Activated T-helper 1 cell treated with anti-CD3 and anti-CD28 coated beads, Interleukin-12 subunit alpha, Interleukin-12 subunit beta, Interleukin-2, Interleukin-4 antibody, amounts not matched to agents 30 ng/mL and 10 ng/mL and 1 ng/mL, durations not matched to agents 14 hours and 24 hours and 36 hours (primary cell): ENCODE measurements at regions not wholly inside any gene's neighbourhood (a gene's known extent, or its start where the extent isn't known, plus 50 kb on each side); places are given as distances from the start of the nearest gene placed in this dataset.

Source experiments
- DNase-seq: peaks from one replicate; pipeline ENCODE4 v3.0.0; 2021; ENCODE audit warnings: low spot score
- H3K27ac Mint-ChIP-seq: one replicate; pipeline ENCODE4 v1.8.0; 2021; ENCODE audit warnings: mild to moderate bottlenecking, mixed read lengths
- H3K27me3 Mint-ChIP-seq: one replicate; pipeline ENCODE4 v1.8.0; 2022; ENCODE audit warnings: mild to moderate bottlenecking, moderate library complexity, mixed read lengths; ENCODE audit not compliant: insufficient read depth
- H3K36me3 Mint-ChIP-seq: one replicate; pipeline ENCODE4 v1.8.0; 2021; ENCODE audit warnings: low read depth, mixed read lengths
- H3K4me1 Mint-ChIP-seq: one replicate; pipeline ENCODE4 v1.8.0; 2021; ENCODE audit warnings: low read depth, mixed read lengths
- H3K4me3 Mint-ChIP-seq: one replicate; pipeline ENCODE4 v1.8.0; 2021; ENCODE audit warnings: mild to moderate bottlenecking, moderate library complexity, mixed read lengths
- H3K9me3 Mint-ChIP-seq: one replicate; pipeline ENCODE4 v1.8.0; 2021; ENCODE audit warnings: mixed read lengths
- intact Hi-C: fragments of 100-400 bp; cut with micrococcal nuclease; formaldehyde crosslinking; loops from one replicate; pipeline ENCODE4 v1.15.1; 2024

DNA sequence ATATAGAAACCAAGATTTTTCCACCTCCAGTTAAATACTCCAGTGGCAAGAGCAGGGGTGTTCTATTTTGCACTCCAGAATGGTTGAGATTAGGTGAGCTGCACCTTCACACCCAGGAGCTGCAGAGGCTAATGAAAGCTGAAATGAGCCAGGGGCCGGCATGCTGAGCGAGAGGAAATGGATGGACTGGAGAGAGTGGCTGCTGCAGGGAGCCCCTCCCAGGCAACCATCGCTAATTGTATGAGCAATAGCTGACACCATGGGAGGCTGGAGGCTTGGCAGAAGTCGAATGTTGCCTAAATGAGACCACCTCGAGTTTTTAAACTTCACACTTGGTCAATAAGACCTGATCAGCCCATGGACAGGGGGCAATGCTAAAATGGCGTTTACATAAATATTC is 301.8 kb upstream of the TMPO start:
- Mint-ChIP-seq H3K4me3 (no peak overlapping the region), H3K27ac (no peak overlapping the region), H3K27me3 (no peaks in the 10 kb centered on the region), H3K36me3 (no peaks in the 10 kb centered on the region), H3K9me3 (no peaks in the 10 kb centered on the region), H3K4me1 (no peaks in the 10 kb centered on the region)
- intact Hi-C loops, result no loop called here
- DNase-seq, result no peak

DNA sequence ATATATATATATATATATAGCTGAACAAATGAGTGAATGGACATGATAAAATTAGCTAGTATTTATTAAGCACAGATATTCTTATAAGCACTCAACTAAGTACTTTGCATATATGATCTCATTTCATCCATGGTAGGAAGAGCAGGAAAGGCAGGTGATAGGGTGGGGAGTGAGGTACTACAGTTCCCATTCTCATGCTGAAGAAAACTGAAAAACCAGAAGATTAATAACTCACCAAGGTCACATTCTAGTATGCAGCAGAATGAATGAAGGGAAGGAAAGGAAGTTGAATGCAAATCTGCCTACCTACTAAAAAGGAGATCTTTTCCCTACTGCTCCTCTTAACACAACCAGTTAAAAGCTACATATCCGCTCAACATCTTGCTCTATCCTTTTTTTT is 298.1 kb upstream of the TMPO start:
- Mint-ChIP-seq H3K9me3 (no peaks in the 10 kb centered on the region), H3K27me3 (no peaks in the 10 kb centered on the region)
- intact Hi-C loops, result no loop called here

DNA sequence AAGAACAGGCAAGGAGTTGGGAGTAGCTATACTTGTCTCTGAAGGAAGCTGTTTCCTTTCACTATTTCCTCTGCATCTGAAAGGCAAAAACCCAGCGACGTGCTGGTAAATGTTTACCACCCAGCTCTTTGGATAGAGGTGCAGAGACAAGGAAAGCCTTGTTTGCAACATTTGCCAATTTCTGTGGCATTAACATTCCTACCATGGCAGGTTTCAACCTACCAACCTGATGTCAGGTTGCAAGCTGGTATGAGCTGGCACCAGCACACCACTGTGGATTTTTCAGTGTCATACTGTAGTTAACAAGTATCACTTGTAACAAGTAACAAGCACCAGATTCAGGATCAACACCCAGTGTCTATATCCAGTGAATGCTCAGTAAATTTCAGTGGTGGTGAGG is 294.8 kb upstream of the TMPO start:
- DNase-seq, result no peak
- no peaks in the 10 kb centered on the region for H3K27me3 Mint-ChIP-seq
- intact Hi-C loops, result no loop called here
- H3K9me3 Mint-ChIP-seq, result no peaks in the 10 kb centered on the region
- H3K4me1 Mint-ChIP-seq, result no peaks in the 10 kb centered on the region
- no peak overlapping the region for H3K27ac Mint-ChIP-seq
- H3K4me3 Mint-ChIP-seq, result no peak overlapping the region
- no peaks in the 10 kb centered on the region for H3K36me3 Mint-ChIP-seq

More for the DNA sequence above, 298.1 kb upstream of the TMPO start:
- H3K27ac Mint-ChIP-seq, result no peak overlapping the region
- no peaks in the 10 kb centered on the region for H3K36me3 Mint-ChIP-seq
- no peaks in the 10 kb centered on the region for H3K4me1 Mint-ChIP-seq
- DNase-seq, result no peak
- H3K4me3 Mint-ChIP-seq, result no peak overlapping the region

DNA sequence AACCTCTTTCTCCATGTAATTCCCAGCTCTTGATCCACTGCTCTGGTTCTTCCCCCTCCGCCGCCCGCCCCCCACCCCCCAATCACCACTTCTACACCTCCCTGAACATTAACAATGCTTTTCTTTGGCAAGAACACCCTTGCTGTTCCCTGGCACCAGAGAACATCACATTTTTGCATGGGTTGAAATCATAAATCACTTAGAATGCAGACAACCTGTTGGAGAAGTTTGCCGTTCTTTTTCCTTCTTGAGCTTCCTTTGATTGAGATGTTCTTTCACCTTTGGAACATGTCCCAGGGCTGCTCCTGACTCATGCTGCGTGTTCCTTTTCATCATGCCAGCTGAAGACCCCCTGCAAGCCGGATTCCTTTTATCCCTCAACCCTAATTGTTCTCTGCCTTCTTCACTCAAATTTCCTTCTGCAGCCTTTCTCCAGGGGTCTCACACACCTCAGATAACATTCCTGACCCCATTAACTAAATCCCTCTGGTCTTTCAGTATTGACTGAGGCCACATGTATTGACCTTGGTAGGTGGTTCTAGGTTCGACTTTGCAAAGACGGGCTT is 294.1 kb upstream of the TMPO start:
- Mint-ChIP-seq H3K36me3 (no peaks in the 10 kb centered on the region), H3K4me3 (no peak overlapping the region), H3K27ac (no peak overlapping the region), H3K4me1 (no peaks in the 10 kb centered on the region), H3K27me3 (no peaks in the 10 kb centered on the region), H3K9me3 (no peaks in the 10 kb centered on the region)
- no peak for DNase-seq
- intact Hi-C loops, result no loop called here

DNA sequence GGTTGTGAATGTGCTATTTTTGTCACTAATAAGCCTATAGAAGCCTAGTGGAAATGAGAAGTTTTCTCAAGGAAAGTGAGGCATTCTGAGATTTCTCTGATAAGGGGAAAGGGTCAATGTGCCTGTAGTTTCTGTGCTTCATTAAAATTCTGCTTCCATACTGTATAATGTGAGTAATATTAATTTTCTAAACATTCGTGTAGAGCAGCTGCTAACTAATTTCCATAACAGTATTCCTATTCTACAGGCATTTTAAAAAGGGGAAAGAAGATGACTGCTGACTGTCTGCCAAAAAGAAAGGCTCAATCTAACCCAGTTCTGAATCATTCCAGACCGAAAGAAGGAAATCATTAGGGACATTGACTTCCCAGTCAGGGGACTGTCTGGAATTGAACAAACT is 293.3 kb upstream of the TMPO start:
- no peak overlapping the region for H3K4me3 Mint-ChIP-seq
- H3K4me1 Mint-ChIP-seq, result no peaks in the 10 kb centered on the region
- no peaks in the 10 kb centered on the region for H3K36me3 Mint-ChIP-seq
- no peak for DNase-seq
- no peaks in the 10 kb centered on the region for H3K27me3 Mint-ChIP-seq
- intact Hi-C loops, result no loop called here
- H3K9me3 Mint-ChIP-seq, result no peaks in the 10 kb centered on the region
- no peak overlapping the region for H3K27ac Mint-ChIP-seq

DNA sequence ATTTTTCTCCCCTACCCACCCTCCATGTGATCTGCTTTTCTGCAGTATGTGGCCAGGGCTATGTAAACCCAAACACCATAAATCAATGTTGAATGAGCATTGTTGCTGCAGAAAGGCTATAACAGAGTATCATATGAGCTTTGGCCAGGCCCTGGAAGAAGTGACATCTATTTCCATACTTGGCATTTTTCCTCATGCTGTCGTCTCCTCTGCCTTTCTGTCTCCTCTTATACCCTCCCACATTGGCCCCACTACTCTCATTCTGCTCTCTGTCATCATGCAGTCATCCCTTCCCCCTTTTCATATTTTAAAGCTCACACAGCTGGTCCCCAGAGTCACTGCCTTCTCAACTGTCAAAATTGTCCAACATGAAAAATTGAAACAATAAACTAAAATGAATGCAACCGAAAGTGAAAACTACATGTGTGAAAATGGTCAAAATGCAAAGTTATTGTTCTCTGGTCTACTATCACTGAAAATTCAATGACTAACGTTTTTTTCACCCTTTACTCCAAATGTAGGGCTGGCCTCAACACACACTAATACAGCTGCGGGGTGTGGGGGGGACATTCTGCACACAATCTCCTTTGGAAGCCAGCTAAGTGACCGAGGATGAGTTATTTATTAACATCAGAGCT is 290.7 kb upstream of the TMPO start:
- intact Hi-C loops, result no loop called here
- no peak for DNase-seq
- H3K4me1 Mint-ChIP-seq, result no peaks in the 10 kb centered on the region
- no peak overlapping the region for H3K27ac Mint-ChIP-seq
- H3K4me3 Mint-ChIP-seq, result no peak overlapping the region
- peaks cover 1% of the 10 kb centered on the region for H3K27me3 Mint-ChIP-seq
- H3K36me3 Mint-ChIP-seq, result no peaks in the 10 kb centered on the region
- no peaks in the 10 kb centered on the region for H3K9me3 Mint-ChIP-seq

DNA sequence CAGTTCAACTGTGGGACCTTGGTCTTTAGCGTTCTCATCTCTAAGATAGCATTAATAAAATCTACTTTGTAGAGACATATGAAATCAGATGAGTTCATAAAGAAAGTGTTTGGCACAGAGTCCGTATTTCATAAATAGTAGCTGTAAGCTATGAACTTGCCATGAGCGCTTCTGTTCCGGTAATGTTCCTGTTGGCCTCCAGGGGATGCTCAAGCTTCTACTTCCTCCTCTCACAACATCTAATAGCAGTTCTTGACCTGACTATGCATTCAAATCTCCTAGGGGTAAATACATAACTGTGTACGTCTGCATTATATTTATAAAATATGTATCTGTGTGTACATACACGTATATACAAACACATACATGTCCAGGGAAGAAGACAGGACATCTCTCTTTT is 288.2 kb upstream of the TMPO start:
- Mint-ChIP-seq H3K27me3 (peaks cover 6% of the 10 kb centered on the region), H3K9me3 (no peaks in the 10 kb centered on the region), H3K36me3 (no peaks in the 10 kb centered on the region), H3K4me1 (no peaks in the 10 kb centered on the region), H3K27ac (no peak overlapping the region), H3K4me3 (no peak overlapping the region)
- DNase-seq, result no peak
- intact Hi-C loops, result loop anchor here (1.0 to 2.0 kb wide), 2 partner anchors 146 to 170 kb away; no protein-coding TSS in a partner anchor

DNA sequence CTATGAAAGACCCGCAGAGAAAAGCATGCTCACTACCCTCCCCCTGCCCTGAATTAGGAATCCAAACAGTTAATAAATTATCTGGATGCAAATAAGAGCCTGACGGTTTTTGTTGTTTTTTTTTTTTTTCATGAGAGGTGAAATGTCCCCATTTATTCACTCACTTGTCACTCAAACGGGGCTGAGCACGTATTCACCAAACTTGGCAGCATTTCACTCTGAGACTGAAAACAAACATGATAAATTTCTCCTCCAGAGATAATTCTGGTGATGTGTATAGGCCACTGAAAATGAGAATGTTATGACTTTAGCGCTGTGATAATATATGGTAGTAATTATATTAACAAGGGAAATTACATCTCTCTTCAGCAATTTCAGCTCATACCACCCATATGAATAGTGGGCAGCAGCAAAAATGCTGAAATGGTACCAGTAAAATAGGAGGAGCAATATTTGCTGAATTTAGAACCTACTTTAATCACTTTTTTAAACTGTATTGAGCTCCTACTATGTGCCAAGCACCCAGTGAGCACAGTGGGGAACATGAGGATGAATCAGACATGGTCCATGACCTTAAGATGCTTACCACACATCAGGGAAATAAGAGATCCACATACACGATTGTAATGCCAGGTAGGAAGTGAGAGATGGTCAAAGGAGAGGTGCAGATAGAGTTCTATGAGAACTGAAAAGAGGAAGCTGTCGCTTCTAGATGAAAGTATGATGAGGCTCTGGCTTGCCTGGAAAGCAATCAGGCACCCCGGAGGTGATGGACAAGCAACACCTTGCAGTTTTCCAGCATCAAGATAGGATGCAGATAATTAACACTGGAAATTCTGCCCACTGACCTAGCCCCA is 286.5 kb upstream of the TMPO start:
- Mint-ChIP-seq H3K4me1 (no peaks in the 10 kb centered on the region), H3K4me3 (no peak overlapping the region), H3K9me3 (no peaks in the 10 kb centered on the region), H3K36me3 (no peaks in the 10 kb centered on the region), H3K27ac (no peak overlapping the region), H3K27me3 (peaks cover 6% of the 10 kb centered on the region)
- DNase-seq, result no peak
- intact Hi-C loops, result no loop called here

DNA sequence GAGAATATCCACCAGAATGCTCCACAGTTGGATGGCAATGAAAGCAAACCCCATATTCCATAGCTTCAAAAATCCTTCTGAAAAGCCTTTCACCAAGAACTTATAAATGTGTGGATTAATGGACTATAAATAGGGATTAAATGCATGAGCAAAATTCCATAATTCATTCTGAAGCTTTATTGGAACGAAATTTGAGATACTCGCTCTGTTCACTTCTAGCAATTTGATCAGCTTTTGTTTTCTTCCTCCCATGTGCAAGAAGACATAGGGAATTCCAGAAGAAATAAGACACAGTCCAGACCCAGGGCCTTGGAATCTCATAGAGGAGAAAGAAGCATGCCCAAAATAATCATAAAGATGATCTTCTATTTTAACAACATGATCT is 285.9 kb upstream of the TMPO start:
- DNase-seq, result no peak
- Mint-ChIP-seq H3K36me3 (no peaks in the 10 kb centered on the region), H3K9me3 (no peaks in the 10 kb centered on the region), H3K4me3 (no peak overlapping the region), H3K27me3 (peaks cover 6% of the 10 kb centered on the region), H3K4me1 (no peaks in the 10 kb centered on the region), H3K27ac (no peak overlapping the region)
- intact Hi-C loops, result no loop called here

DNA sequence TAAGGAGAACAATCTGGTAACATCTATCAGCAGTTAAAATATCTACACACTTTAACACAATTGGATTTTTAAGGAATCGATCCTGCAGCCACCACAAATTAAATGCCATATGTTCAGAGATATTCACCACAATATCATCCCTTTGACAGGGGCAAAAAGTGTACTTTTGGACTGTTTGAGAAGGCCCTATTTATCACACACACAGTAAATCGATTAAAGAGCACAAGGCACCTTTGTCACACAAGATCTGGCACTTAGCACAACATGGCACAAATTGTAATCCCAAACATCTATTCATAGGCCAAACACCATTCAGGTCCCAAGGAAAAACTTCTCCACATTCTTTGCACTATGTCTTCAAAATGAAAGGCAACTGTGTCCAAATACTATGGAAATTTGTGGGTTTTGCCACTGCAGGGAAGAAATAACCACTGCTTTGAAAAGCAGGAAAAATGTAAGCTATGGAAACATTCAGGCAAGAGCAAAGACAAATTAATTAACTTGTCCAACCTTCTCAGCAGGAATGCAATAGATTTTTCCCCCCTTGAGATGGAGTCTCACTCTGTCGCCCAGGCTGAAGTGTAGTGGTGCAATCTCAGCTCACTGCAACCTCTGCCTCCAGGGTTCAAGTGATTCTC is 282.5 kb upstream of the TMPO start:
- H3K4me3 Mint-ChIP-seq, result no peak overlapping the region
- H3K27me3 Mint-ChIP-seq, result peaks cover 8% of the 10 kb centered on the region
- H3K27ac Mint-ChIP-seq, result no peak overlapping the region
- no peaks in the 10 kb centered on the region for H3K36me3 Mint-ChIP-seq
- intact Hi-C loops, result no loop called here
- H3K9me3 Mint-ChIP-seq, result no peaks in the 10 kb centered on the region
- no peaks in the 10 kb centered on the region for H3K4me1 Mint-ChIP-seq
- DNase-seq, result no peak

DNA sequence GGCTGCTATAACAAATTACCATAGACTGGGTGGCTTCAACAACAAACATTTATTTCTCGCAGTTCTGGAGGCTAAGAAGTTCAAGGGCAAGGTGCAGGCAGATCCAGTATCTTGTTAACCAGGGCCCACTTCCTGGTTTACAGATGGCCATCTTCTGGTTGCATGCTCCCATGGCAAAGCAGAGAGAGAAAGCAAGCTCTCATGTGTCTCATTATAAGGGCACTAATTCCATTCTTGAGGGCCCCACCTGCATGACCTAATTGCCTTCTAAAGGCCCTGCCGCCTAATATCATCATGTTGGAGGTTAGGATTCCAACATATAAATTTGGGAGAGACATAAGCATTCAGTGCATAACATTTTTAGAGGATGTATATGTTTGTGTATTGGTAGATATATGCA is 280.1 kb upstream of the TMPO start:
- H3K36me3 Mint-ChIP-seq, result no peaks in the 10 kb centered on the region
- H3K4me1 Mint-ChIP-seq, result no peaks in the 10 kb centered on the region
- no peak overlapping the region for H3K27ac Mint-ChIP-seq
- intact Hi-C loops, result no loop called here
- H3K9me3 Mint-ChIP-seq, result no peaks in the 10 kb centered on the region
- H3K4me3 Mint-ChIP-seq, result no peak overlapping the region
- peaks cover 8% of the 10 kb centered on the region for H3K27me3 Mint-ChIP-seq
- no peak for DNase-seq

DNA sequence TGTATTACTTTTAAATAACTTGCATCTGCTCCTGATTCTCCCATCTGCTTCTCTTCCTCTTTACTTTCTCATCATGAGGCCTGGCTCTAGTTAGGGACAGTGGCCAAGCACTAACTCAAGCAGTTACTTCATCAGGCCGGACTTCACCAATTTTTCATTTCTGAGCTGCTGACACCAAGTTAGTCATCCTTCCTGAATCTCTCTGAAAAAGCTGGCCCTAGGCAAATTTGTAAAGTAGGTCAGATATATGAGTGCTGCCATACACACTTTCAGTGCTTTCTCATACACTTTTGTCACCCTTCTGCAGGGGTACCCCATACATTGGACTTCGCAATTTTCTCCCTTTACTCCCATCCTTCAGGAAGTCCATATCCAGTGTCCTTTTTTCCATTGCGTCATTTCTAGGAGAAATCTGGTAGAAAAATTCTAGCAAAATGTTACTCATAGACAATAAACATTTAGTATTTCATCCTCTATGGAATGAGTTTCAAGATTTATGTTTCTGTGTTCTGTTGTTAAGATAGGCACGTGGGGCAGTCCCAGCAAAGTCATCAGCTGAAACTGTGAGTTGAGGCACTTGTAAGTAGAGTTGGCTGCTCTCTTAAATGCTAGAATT is 276.8 kb upstream of the TMPO start:
- peaks cover 8% of the 10 kb centered on the region for H3K27me3 Mint-ChIP-seq
- intact Hi-C loops, result no loop called here
- H3K9me3 Mint-ChIP-seq, result no peaks in the 10 kb centered on the region
- DNase-seq, result no peak
- H3K36me3 Mint-ChIP-seq, result no peaks in the 10 kb centered on the region
- H3K4me1 Mint-ChIP-seq, result no peaks in the 10 kb centered on the region
- H3K27ac Mint-ChIP-seq, result no peak overlapping the region
- H3K4me3 Mint-ChIP-seq, result no peak overlapping the region

DNA sequence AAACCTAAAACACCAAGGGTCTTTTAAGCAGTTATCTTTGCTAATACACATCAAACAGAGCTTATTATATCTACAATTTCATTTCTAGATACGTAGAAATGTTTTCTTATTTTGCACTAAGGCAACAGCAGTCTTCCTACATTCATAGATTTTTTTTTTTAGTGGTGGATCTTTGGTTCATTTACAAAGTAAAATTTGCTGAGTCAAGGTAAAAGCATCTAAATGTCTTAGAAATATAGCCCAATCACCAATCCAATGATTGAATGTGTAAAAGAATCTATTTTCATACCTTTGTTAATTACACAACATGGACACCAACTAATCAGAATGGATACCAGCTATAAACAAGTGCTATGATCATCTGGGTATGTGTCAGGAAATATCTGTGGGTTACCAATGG is 272.2 kb upstream of the TMPO start:
- Mint-ChIP-seq H3K4me3 (no peak overlapping the region), H3K36me3 (no peaks in the 10 kb centered on the region), H3K27ac (no peak overlapping the region), H3K27me3 (peaks cover 8% of the 10 kb centered on the region), H3K9me3 (no peaks in the 10 kb centered on the region), H3K4me1 (no peaks in the 10 kb centered on the region)
- no peak for DNase-seq
- intact Hi-C loops, result no loop called here
